ENCODE measurements at regions not wholly inside any gene's neighbourhood (a gene's known extent, or its start where the extent isn't known, plus 50 kb on each side); places are given as distances from the start of the nearest gene placed in this dataset.

DNA sequence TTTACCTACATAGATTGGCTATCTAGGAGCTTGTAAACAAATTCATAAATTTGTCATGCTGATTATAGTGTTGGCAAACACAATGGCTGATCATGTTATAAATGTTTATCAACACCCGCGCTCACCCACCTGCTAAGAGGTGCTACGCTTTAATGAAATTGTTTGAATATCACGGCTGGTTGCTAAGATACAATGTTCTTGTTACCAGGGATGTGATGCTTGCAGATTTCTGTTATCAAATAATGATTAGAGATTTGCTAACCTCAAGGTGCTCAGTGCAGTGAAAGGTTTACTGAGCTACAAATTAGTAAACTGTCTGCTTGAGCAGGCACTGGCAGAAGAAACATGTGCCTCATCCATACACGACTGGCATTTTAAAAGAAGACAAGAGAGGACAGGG, 160.0 kb upstream of the ZEB2 start:
- peak in 4 of 6 donors; percentile 8 to 88 (median 14) for DNase-seq (ENCODE audit: low read depth in 4 of 6, low spot score in 6 of 6)
- 21% methylated on average over 2 of the region's 5 CpGs for WGBS (ENCODE audit: insufficient coverage)
- Histone ChIP-seq H3K27ac (ENCODE audit: low read depth, low read length) (no peak overlapping the region), H3K36me3 (ENCODE audit: control insufficient read depth, insufficient read depth, low read length) (no peaks in the 10 kb centered on the region), H3K4me1 (ENCODE audit: control insufficient read depth, insufficient read depth, low read length) (no peaks in the 10 kb centered on the region), H3K27me3 (ENCODE audit: control insufficient read depth, insufficient read depth, low read length) (no peaks in the 10 kb centered on the region), H3K9me3 (ENCODE audit: control insufficient read depth, insufficient read depth, low read length) (no peaks in the 10 kb centered on the region), H3K4me3 (ENCODE audit: low read depth, low read length) (no peak overlapping the region)

DNA sequence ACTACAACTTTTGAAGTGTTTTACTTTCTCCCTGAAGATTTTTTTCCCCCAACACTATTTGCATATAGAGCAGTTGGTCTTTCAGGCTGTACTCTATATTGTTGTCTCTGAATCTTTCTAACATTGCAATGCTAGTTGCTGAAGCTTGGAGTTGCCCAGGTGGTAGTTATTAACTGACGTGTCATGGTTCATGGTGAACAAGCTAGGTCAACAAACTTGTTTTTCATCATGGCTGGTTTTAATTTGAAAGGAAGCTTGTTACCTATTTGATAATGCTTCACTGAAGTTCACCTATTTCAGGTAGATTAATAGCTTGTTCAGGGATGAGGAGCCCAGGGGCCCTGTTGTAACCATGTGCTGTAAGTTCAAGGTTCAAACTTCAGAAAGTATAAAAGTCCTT, 158.8 kb upstream of the ZEB2 start:
- H3K36me3 ChIP-seq (ENCODE audit: control insufficient read depth, insufficient read depth, low read length) = no peaks in the 10 kb centered on the region
- DNase-seq (ENCODE audit: low read depth in 4 of 6, low spot score in 6 of 6) = no peak
- no peaks in the 10 kb centered on the region for H3K27me3 ChIP-seq (ENCODE audit: control insufficient read depth, insufficient read depth, low read length)
- H3K27ac ChIP-seq (ENCODE audit: low read depth, low read length) = no peak overlapping the region
- H3K4me3 ChIP-seq (ENCODE audit: low read depth, low read length) = no peak overlapping the region
- H3K9me3 ChIP-seq (ENCODE audit: control insufficient read depth, insufficient read depth, low read length) = no peaks in the 10 kb centered on the region
- no peaks in the 10 kb centered on the region for H3K4me1 ChIP-seq (ENCODE audit: control insufficient read depth, insufficient read depth, low read length)
- 100% methylated on average over 1 of the region's 1 CpG for WGBS (ENCODE audit: insufficient coverage)

DNA sequence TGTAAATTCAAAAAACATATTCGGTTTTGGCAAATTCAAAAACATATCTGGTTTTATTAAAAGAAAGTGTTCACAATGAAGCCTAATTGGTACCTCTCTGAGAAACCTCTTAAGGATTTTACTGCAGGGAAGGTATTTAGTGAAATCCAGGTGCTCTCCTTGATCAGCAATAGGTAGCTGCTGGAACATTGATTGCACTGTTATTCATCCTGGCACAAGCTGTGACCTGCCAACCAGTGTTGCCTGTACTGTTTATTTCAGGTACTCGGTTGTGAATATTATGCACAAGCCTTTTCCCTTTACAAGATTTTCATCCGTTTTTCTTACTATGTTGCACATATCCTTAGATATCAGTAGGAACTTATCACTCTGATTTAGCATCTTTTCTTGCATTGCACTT, 155.8 kb upstream of the ZEB2 start:
- H3K27ac ChIP-seq (ENCODE audit: low read depth, low read length) = no peak overlapping the region
- H3K4me1 ChIP-seq (ENCODE audit: control insufficient read depth, insufficient read depth, low read length) = no peaks in the 10 kb centered on the region
- H3K4me3 ChIP-seq (ENCODE audit: low read depth, low read length) = no peak overlapping the region
- no peaks in the 10 kb centered on the region for H3K27me3 ChIP-seq (ENCODE audit: control insufficient read depth, insufficient read depth, low read length)
- H3K9me3 ChIP-seq (ENCODE audit: control insufficient read depth, insufficient read depth, low read length) = no peaks in the 10 kb centered on the region
- no peak for DNase-seq (ENCODE audit: low read depth in 4 of 6, low spot score in 6 of 6)
- no peaks in the 10 kb centered on the region for H3K36me3 ChIP-seq (ENCODE audit: control insufficient read depth, insufficient read depth, low read length)
- WGBS (ENCODE audit: insufficient coverage) = no CpG with 5 or more reads among the region's 3 CpGs

DNA sequence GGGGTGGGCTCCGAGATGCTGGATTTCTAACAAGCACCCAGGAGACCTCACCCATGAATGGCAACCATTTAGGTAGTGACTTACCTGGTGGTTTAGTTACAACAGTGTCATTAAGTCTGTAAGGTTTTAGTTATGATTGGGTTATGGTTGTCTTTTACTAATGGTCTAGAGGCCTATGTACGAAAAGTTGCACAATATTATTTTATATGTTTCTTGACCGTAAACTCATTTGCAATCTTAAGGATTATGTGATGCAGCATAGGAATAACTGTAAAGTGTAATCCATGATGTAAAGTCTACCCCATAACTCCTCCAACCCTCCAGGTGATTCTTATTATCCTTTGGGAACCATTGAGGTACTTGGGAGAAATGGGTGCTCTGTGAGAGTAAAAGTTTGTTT, 155.4 kb upstream of the ZEB2 start:
- no peak for DNase-seq (ENCODE audit: low read depth in 4 of 6, low spot score in 6 of 6)
- WGBS (ENCODE audit: insufficient coverage) = no CpG with 5 or more reads among the region's 3 CpGs
- Histone ChIP-seq H3K27ac (ENCODE audit: low read depth, low read length) (no peak overlapping the region), H3K27me3 (ENCODE audit: control insufficient read depth, insufficient read depth, low read length) (no peaks in the 10 kb centered on the region), H3K36me3 (ENCODE audit: control insufficient read depth, insufficient read depth, low read length) (no peaks in the 10 kb centered on the region), H3K4me1 (ENCODE audit: control insufficient read depth, insufficient read depth, low read length) (no peaks in the 10 kb centered on the region), H3K4me3 (ENCODE audit: low read depth, low read length) (no peak overlapping the region), H3K9me3 (ENCODE audit: control insufficient read depth, insufficient read depth, low read length) (no peaks in the 10 kb centered on the region)

DNA sequence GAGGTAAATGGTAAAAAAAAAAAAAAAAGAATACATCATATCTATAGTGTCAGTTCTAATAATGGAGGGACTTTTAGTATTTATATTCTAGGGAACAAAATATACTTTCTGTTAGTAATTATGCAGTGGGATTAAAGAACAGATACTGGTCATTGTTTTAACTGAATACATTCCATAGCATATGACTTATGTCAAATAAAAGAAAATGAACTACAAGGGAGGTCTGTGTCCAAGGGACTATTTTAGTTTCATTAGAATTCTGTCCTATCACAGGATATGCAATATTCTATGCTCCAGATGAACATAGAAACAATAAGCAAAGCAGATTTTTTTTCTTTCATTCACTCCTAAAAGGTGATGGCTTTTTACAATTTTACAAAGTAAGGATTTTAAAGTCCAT, 154.2 kb upstream of the ZEB2 start:
- Histone ChIP-seq H3K36me3 (ENCODE audit: control insufficient read depth, insufficient read depth, low read length) (no peaks in the 10 kb centered on the region), H3K27ac (ENCODE audit: low read depth, low read length) (no peak overlapping the region), H3K4me3 (ENCODE audit: low read depth, low read length) (no peak overlapping the region), H3K4me1 (ENCODE audit: control insufficient read depth, insufficient read depth, low read length) (no peaks in the 10 kb centered on the region), H3K9me3 (ENCODE audit: control insufficient read depth, insufficient read depth, low read length) (no peaks in the 10 kb centered on the region), H3K27me3 (ENCODE audit: control insufficient read depth, insufficient read depth, low read length) (no peaks in the 10 kb centered on the region)
- DNase-seq (ENCODE audit: low read depth in 4 of 6, low spot score in 6 of 6) = no peak

DNA sequence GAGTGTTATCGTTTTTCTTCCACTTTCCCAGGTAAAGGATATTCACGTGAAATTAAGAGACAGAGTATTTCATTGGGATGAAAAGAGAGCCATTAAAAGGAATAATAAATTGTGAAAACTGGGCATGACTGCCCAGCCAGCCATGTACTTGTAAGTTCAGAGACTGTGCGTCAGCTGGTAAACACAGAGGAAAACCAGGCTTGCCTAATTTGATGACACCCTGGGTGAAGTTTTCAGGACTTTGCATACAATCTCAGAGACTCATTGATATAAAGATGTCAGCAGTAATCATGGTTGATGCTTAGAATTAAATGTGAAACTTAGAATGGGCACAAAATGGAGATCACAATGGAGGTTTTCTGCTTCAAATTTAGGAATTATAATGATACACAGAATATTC, 153.5 kb upstream of the ZEB2 start:
- H3K27me3 ChIP-seq (ENCODE audit: control insufficient read depth, insufficient read depth, low read length) = no peaks in the 10 kb centered on the region
- H3K36me3 ChIP-seq (ENCODE audit: control insufficient read depth, insufficient read depth, low read length) = no peaks in the 10 kb centered on the region
- DNase-seq (ENCODE audit: low read depth in 4 of 6, low spot score in 6 of 6) = no peak
- no peaks in the 10 kb centered on the region for H3K4me1 ChIP-seq (ENCODE audit: control insufficient read depth, insufficient read depth, low read length)
- no peaks in the 10 kb centered on the region for H3K9me3 ChIP-seq (ENCODE audit: control insufficient read depth, insufficient read depth, low read length)
- H3K4me3 ChIP-seq (ENCODE audit: low read depth, low read length) = no peak overlapping the region
- H3K27ac ChIP-seq (ENCODE audit: low read depth, low read length) = no peak overlapping the region
- 44% methylated on average over 2 of the region's 3 CpGs for WGBS (ENCODE audit: insufficient coverage)

DNA sequence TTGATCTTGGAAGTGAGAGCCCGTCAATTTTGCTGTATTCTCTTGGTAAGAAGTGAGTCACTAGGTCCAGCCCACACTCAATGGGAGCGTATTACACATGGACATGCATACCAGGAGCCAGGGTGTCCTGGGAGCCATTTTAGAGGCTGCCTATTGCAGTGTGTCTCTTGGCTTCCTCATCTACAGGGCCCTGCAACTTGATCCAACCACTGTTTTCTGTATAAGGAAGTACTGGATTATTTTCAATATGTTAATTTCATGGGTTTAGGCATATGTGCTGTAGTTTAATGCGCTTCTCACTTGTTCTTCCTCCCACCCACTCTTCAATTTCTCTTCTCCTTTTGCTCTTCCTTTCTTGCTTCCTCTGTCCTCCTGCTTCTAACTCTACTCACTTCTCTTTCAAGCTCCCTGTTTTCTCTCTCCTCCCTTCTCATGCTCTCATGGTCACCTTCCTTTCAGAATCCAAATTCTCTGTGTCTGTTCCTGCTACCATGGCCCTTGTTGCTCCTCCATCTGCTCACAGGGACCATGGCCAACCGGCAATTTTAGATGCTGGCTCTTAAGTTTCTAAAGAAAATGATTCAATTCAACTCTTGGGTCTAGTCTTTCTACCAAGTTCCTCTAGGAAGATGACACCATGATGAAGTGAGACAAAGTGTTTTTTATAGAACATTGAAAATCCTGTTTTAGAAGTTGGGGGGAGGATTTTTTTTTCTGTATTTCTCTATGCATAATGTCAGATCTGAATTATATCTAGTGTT, 152.0 kb upstream of the ZEB2 start:
- WGBS (ENCODE audit: insufficient coverage) = 57% methylated on average over 1 of the region's 4 CpGs

DNA sequence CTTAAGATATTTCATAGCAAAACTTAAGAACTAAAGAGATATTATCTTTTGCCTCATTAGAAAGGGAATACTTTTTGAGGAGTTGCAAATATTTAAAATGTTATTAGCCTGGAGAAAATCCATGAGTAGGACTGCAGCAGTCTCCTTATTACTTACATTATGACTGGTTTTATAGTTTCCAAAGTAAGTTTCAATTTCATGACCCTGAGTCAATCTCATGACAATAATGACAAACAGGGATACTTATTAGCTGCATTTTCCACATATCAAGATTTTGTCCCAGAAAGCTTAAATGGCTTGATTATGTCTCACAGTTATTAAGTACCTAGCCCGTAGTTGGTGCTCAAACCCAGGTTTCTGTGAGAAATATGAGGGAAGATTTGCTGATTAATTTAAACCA, 150.8 kb upstream of the ZEB2 start:
- H3K36me3 ChIP-seq (ENCODE audit: control insufficient read depth, insufficient read depth, low read length) = no peaks in the 10 kb centered on the region
- no peaks in the 10 kb centered on the region for H3K9me3 ChIP-seq (ENCODE audit: control insufficient read depth, insufficient read depth, low read length)
- H3K27me3 ChIP-seq (ENCODE audit: control insufficient read depth, insufficient read depth, low read length) = no peaks in the 10 kb centered on the region
- no peak overlapping the region for H3K4me3 ChIP-seq (ENCODE audit: low read depth, low read length)
- no peak overlapping the region for H3K27ac ChIP-seq (ENCODE audit: low read depth, low read length)
- H3K4me1 ChIP-seq (ENCODE audit: control insufficient read depth, insufficient read depth, low read length) = no peaks in the 10 kb centered on the region
- no peak for DNase-seq (ENCODE audit: low read depth in 4 of 6, low spot score in 6 of 6)
- no CpG with 5 or more reads among the region's 1 CpG for WGBS (ENCODE audit: insufficient coverage)

More for the DNA sequence above, 152.0 kb upstream of the ZEB2 start:
- Histone ChIP-seq H3K4me1 (ENCODE audit: control insufficient read depth, insufficient read depth, low read length) (no peaks in the 10 kb centered on the region), H3K4me3 (ENCODE audit: low read depth, low read length) (no peak overlapping the region), H3K27ac (ENCODE audit: low read depth, low read length) (no peak overlapping the region), H3K27me3 (ENCODE audit: control insufficient read depth, insufficient read depth, low read length) (no peaks in the 10 kb centered on the region), H3K9me3 (ENCODE audit: control insufficient read depth, insufficient read depth, low read length) (no peaks in the 10 kb centered on the region), H3K36me3 (ENCODE audit: control insufficient read depth, insufficient read depth, low read length) (no peaks in the 10 kb centered on the region)
- no peak for DNase-seq (ENCODE audit: low read depth in 4 of 6, low spot score in 6 of 6)

DNA sequence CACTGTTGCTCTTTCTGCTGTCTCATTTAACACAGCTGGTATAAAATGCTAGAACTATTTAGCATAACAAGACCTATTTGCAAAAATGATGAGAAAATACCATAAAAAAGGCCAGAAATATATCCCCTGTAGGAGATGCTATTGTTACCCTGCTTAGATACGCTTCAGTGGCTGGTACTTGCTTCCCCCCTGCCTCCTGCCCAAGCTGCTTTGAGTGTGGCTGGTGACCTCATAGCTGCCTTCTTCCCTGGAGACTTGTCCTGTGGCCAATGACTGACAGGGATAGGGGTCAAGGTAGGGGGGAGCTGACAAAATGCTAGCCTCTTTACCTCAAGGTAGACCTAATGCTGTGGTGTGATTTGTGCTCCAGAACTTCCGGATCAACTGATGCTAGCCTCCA, 150.2 kb upstream of the ZEB2 start:
- H3K9me3 ChIP-seq (ENCODE audit: control insufficient read depth, insufficient read depth, low read length) = no peaks in the 10 kb centered on the region
- H3K36me3 ChIP-seq (ENCODE audit: control insufficient read depth, insufficient read depth, low read length) = no peaks in the 10 kb centered on the region
- H3K27ac ChIP-seq (ENCODE audit: low read depth, low read length) = no peak overlapping the region
- no peaks in the 10 kb centered on the region for H3K27me3 ChIP-seq (ENCODE audit: control insufficient read depth, insufficient read depth, low read length)
- H3K4me1 ChIP-seq (ENCODE audit: control insufficient read depth, insufficient read depth, low read length) = no peaks in the 10 kb centered on the region
- no peak for DNase-seq (ENCODE audit: low read depth in 4 of 6, low spot score in 6 of 6)
- 100% methylated on average over 1 of the region's 2 CpGs for WGBS (ENCODE audit: insufficient coverage)
- H3K4me3 ChIP-seq (ENCODE audit: low read depth, low read length) = no peak overlapping the region

DNA sequence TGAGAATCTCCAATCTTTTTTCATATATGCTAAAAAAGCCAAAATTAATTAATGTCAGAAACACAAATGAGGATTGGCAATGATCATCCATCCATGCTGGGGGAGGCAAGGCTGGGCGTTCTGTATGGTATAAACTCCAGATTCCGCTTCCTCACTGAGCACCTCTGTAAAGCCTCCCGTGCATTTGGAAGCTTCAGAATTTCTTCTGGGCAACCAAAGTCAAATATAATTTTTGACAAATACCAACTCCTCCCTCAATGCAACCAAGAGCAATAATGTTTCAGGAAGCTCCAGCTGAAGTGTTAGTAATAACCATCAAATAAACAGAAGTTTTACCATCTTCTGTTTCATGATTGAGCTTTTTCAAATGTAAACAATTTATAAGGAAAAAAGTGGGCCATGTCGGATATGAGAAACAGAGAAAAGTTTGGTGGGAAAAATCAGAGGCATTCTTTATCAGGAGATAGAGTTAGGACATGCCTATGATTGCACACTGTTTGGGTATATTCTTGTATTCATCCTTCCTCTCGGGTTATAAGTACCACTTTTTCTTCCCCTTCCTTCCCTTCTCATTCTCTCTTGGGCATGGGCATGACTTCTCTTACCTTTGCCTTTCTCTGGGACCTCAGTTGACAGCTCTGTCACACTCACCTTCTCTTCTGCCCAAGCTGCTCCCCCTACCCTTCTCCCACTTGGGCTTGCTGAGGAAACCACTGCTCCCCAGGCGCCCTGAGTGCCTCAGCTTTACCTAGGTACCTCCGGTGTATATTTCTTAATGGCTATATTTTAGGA, 149.5 kb upstream of the ZEB2 start:
- Histone ChIP-seq H3K27ac (ENCODE audit: low read depth, low read length) (no peak overlapping the region), H3K4me1 (ENCODE audit: control insufficient read depth, insufficient read depth, low read length) (no peaks in the 10 kb centered on the region), H3K27me3 (ENCODE audit: control insufficient read depth, insufficient read depth, low read length) (no peaks in the 10 kb centered on the region), H3K4me3 (ENCODE audit: low read depth, low read length) (no peak overlapping the region), H3K36me3 (ENCODE audit: control insufficient read depth, insufficient read depth, low read length) (no peaks in the 10 kb centered on the region), H3K9me3 (ENCODE audit: control insufficient read depth, insufficient read depth, low read length) (no peaks in the 10 kb centered on the region)
- WGBS (ENCODE audit: insufficient coverage) = 95% methylated on average over 4 of the region's 7 CpGs
- DNase-seq (ENCODE audit: low read depth in 4 of 6, low spot score in 6 of 6) = no peak
